ENCODE measurements at regions not wholly inside any gene's neighbourhood (a gene's known extent, or its start where the extent isn't known, plus 50 kb on each side); places are given as distances from the start of the nearest gene placed in this dataset.

GRCh38 chr6:26271668-26272024 lies 93.4 kb upstream of the BTN3A2 start:
- peaks cover 29% of the 10 kb centered on the region for H3K4me1 Mint-ChIP-seq
- no peak overlapping the region for H3K4me3 Mint-ChIP-seq
- no peak for TF ChIP-seq EZH2 (IDR thresholded peaks at IDR 0.05; ENCODE audit: low read depth, unreplicated experiment)
- 0 out of 2 replicates have a peak, but pooled peaks cover 7% of the 10 kb centered on the region for H3F3A ChIP-seq (replicated peaks; ENCODE audit: low read depth)
- H3K27me3 ChIP-seq (ENCODE audit: insufficient read depth), result no peaks in the 10 kb centered on the region
- no peaks in the 10 kb centered on the region for H3K9me2 ChIP-seq (ENCODE audit: insufficient read depth)
- peaks cover 21% of the 10 kb centered on the region for H3K4me1 ChIP-seq (ENCODE audit: insufficient read depth)
- no peak for DNase-seq (ENCODE audit: low spot score)
- no peaks in the 10 kb centered on the region for H3K36me3 ChIP-seq (ENCODE audit: insufficient read depth)
- H2AFZ ChIP-seq, result no peak overlapping the region
- peaks cover 19% of the 10 kb centered on the region for H3K79me2 ChIP-seq (replicated peaks; ENCODE audit: insufficient read depth)
- H3K9me3 Mint-ChIP-seq, result peaks cover 6% of the 10 kb centered on the region; the same call in 2 of the 3 replicates
- H3K27me3 Mint-ChIP-seq (ENCODE audit: insufficient read depth, low read depth, poor library complexity), result peaks cover 26% of the 10 kb centered on the region
- peak overlapping the region; percentile 91 for H3K27ac ChIP-seq (ENCODE audit: low read depth)
- H3K27ac Mint-ChIP-seq, result no peak overlapping the region
- no peaks in the 10 kb centered on the region for H4K20me1 ChIP-seq (replicated peaks; ENCODE audit: insufficient read depth)
- peak overlapping the region; percentile 76 for H3K4me3 ChIP-seq
- H3K36me3 Mint-ChIP-seq (ENCODE audit: low read depth), result peaks cover 6% of the 10 kb centered on the region
- H3K4me2 ChIP-seq, result peak overlapping the region; percentile 82
- ATAC-seq, result peak; percentile 4

GRCh38 chr6:26272171-26272637 lies 92.8 kb upstream of the BTN3A2 start:
- Mint-ChIP-seq H3K4me1 (peaks cover 29% of the 10 kb centered on the region), H3K36me3 (ENCODE audit: low read depth) (peaks cover 6% of the 10 kb centered on the region), H3K9me3 (peaks cover 6% of the 10 kb centered on the region; the same call in 2 of the 3 replicates), H3K4me3 (no peak overlapping the region), H3K27me3 (ENCODE audit: insufficient read depth, low read depth, poor library complexity) (peaks cover 26% of the 10 kb centered on the region), H3K27ac (no peak overlapping the region)
- peak; percentile 48 for ATAC-seq
- DNase-seq (ENCODE audit: low spot score), result peak; percentile 77
- peaks cover 19% of the 10 kb centered on the region for H3K79me2 ChIP-seq (replicated peaks; ENCODE audit: insufficient read depth)
- TF ChIP-seq ETS1 (IDR thresholded peaks at IDR 0.05) (no peak), NANOG (IDR thresholded peaks at IDR 0.05; ENCODE audit: borderline replicate concordance) (no peak), ZNF331 (CRISPR knock-in tag; IDR thresholded peaks at IDR 0.05; ENCODE audit: low read depth) (no peak)
- peak overlapping the region; percentile 82 for H3K4me2 ChIP-seq
- no peaks in the 10 kb centered on the region for H4K20me1 ChIP-seq (replicated peaks; ENCODE audit: insufficient read depth)
- peaks cover 21% of the 10 kb centered on the region for H3K4me1 ChIP-seq (ENCODE audit: insufficient read depth)
- H3K27me3 ChIP-seq (ENCODE audit: insufficient read depth), result no peaks in the 10 kb centered on the region
- H3K27ac ChIP-seq (ENCODE audit: low read depth), result peak overlapping the region; percentile 91
- H3F3A ChIP-seq (replicated peaks; ENCODE audit: low read depth), result 0 out of 2 replicates have a peak, but pooled peaks cover 7% of the 10 kb centered on the region
- peak overlapping the region; percentile 76 for H3K4me3 ChIP-seq
- H3K9me2 ChIP-seq (ENCODE audit: insufficient read depth), result no peaks in the 10 kb centered on the region
- no peaks in the 10 kb centered on the region for H3K36me3 ChIP-seq (ENCODE audit: insufficient read depth)
- H2AFZ ChIP-seq, result no peak overlapping the region

- Histone ChIP-seq H2AFZ (no peak overlapping the region), H3K4me2 (peak overlapping the region; percentile 73), H3K4me3 (peak overlapping the region; percentile 76), H3K27ac (ENCODE audit: low read depth) (peak overlapping the region; percentile 86), H3K4me1 (ENCODE audit: insufficient read depth) (peaks cover 21% of the 10 kb centered on the region), H3F3A (replicated peaks; ENCODE audit: low read depth) (0 out of 2 replicates have a peak, but pooled peaks cover 7% of the 10 kb centered on the region), H3K9me2 (ENCODE audit: insufficient read depth) (no peaks in the 10 kb centered on the region), H4K20me1 (replicated peaks; ENCODE audit: insufficient read depth) (no peaks in the 10 kb centered on the region), H3K27me3 (ENCODE audit: insufficient read depth) (no peaks in the 10 kb centered on the region), H3K36me3 (ENCODE audit: insufficient read depth) (no peaks in the 10 kb centered on the region), H3K79me2 (replicated peaks; ENCODE audit: insufficient read depth) (peaks cover 15% of the 10 kb centered on the region)
- DNase-seq (ENCODE audit: low spot score) (no peak), ATAC-seq (no peak)
- Mint-ChIP-seq H3K9me3 (peaks cover 4% of the 10 kb centered on the region; the same call in 2 of the 3 replicates), H3K4me3 (no peak overlapping the region), H3K4me1 (peaks cover 24% of the 10 kb centered on the region; the same call in 2 of the 3 replicates), H3K27me3 (ENCODE audit: insufficient read depth, low read depth, poor library complexity) (peaks cover 24% of the 10 kb centered on the region), H3K27ac (no peak overlapping the region), H3K36me3 (ENCODE audit: low read depth) (peaks cover 2% of the 10 kb centered on the region; the same call in 2 of the 3 replicates)
- TF ChIP-seq ZNF462 (CRISPR knock-in tag; IDR thresholded peaks at IDR 0.05) (no peak), ZNF331 (CRISPR knock-in tag; IDR thresholded peaks at IDR 0.05; ENCODE audit: low read depth) (no peak)
Measured at GRCh38 chr6:26273673-26274588, 91.1 kb upstream of the BTN3A2 start.
